Naive thymus-derived CD4-positive, alpha-beta T cell (primary cell): ENCODE measurements at regions not wholly inside any gene's neighbourhood (a gene's known extent, or its start where the extent isn't known, plus 50 kb on each side); places are given as distances from the start of the nearest gene placed in this dataset.

Experiments
- ATAC-seq: fragments of 150-1000 bp; cut with Tn5 transposase; 2 replicates; pipeline ENCODE4 v1.10.0; 2021; ENCODE audit warnings: mild to moderate bottlenecking, moderate library complexity
- CTCF ChIA-PET: fragments of 350-600 bp; sonication (Branson Sonifier 250); formaldehyde crosslinking; loops from one replicate; lab custom pipeline; 2021; ENCODE audit warnings: antibody characterized with exemption; lab: Charles Lee
- POLR2A ChIA-PET: fragments of 350-600 bp; sonication (Branson Sonifier 250); formaldehyde crosslinking; loops from one replicate; lab custom pipeline; 2021; ENCODE audit warnings: antibody characterized with exemption, inconsistent platforms; lab: Charles Lee
- DNase-seq, 9 donors: peaks; one replicate each; pipeline versions ENCODE4 v3.0.0 to v3.0.0-alpha.2; 2020 to 2022; ENCODE audit warnings: mixed read lengths in 1 of 9
- H3K27ac ChIP-seq: one replicate; pipeline ENCODE4 v1.7.0; 2013; ENCODE audit warnings: mild to moderate bottlenecking, low read depth, low read length, moderate library complexity
- H3K27me3 ChIP-seq, 2 donors: one replicate each; pipeline ENCODE4 v1.7.0; 2013; ENCODE audit warnings: low read length in 2 of 2, mild to moderate bottlenecking in 2 of 2, moderate library complexity in 2 of 2; ENCODE audit not compliant: control insufficient read depth in 2 of 2, insufficient read depth in 2 of 2
- H3K36me3 ChIP-seq, 3 experiments: 1 replicate in 2 of 3; 2 replicates in 1 of 3; pipeline ENCODE4 v1.7.0; 2013; ENCODE audit warnings: low read length in 3 of 3, mild to moderate bottlenecking in 3 of 3, moderate library complexity in 1 of 3; ENCODE audit not compliant: insufficient read depth in 3 of 3, control insufficient read depth in 2 of 3
- H3K4me1 ChIP-seq, 2 donors: one replicate each; pipeline ENCODE4 v1.7.0; 2013; ENCODE audit warnings: low read length in 2 of 2, mild to moderate bottlenecking in 2 of 2, moderate library complexity in 1 of 2; ENCODE audit not compliant: control insufficient read depth in 2 of 2, insufficient read depth in 2 of 2
- H3K4me3 ChIP-seq: 2 replicates; pipeline ENCODE4 v1.7.0; 2013; ENCODE audit warnings: mild to moderate bottlenecking, low read length
- H3K9me3 ChIP-seq, 3 experiments: 1 replicate in 2 of 3; 2 replicates in 1 of 3; pipeline ENCODE4 v1.7.0; 2013; ENCODE audit warnings: low read length in 3 of 3; ENCODE audit not compliant: control insufficient read depth in 2 of 3
- H3K27ac Mint-ChIP-seq, 9 donors: one replicate each; pipeline ENCODE4 v1.8.0; 2020 to 2022; ENCODE audit warnings: mixed read lengths in 9 of 9, mild to moderate bottlenecking in 8 of 9, moderate library complexity in 5 of 9, inconsistent platforms in 2 of 9
- H3K27me3 Mint-ChIP-seq, 5 donors: one replicate each; pipeline ENCODE4 v1.8.0; 2021 to 2022; ENCODE audit warnings: mixed read lengths in 5 of 5, mild to moderate bottlenecking in 1 of 5
- H3K36me3 Mint-ChIP-seq, 5 donors: one replicate each; pipeline ENCODE4 v1.8.0; 2020 to 2022; ENCODE audit warnings: mixed read lengths in 5 of 5, mild to moderate bottlenecking in 3 of 5, inconsistent platforms in 1 of 5
- H3K4me1 Mint-ChIP-seq, 7 donors: one replicate each; pipeline ENCODE4 v1.8.0; 2020 to 2022; ENCODE audit warnings: mixed read lengths in 7 of 7, mild to moderate bottlenecking in 3 of 7, inconsistent platforms in 1 of 7
- H3K4me3 Mint-ChIP-seq, 10 donors: one replicate each; pipeline ENCODE4 v1.8.0; 2020 to 2022; ENCODE audit warnings: mild to moderate bottlenecking in 10 of 10, mixed read lengths in 10 of 10, moderate library complexity in 6 of 10, inconsistent platforms in 2 of 10
- H3K9me3 Mint-ChIP-seq, 11 donors: one replicate each; pipeline ENCODE4 v1.8.0; 2020 to 2022; ENCODE audit warnings: mixed read lengths in 11 of 11, mild to moderate bottlenecking in 4 of 11, inconsistent platforms in 1 of 11, moderate library complexity in 1 of 11
- intact Hi-C, 2 donors: fragments of 100-400 bp; cut with micrococcal nuclease; formaldehyde crosslinking; loops; one replicate each; pipeline ENCODE4 v1.15.1; 2023

DNA sequence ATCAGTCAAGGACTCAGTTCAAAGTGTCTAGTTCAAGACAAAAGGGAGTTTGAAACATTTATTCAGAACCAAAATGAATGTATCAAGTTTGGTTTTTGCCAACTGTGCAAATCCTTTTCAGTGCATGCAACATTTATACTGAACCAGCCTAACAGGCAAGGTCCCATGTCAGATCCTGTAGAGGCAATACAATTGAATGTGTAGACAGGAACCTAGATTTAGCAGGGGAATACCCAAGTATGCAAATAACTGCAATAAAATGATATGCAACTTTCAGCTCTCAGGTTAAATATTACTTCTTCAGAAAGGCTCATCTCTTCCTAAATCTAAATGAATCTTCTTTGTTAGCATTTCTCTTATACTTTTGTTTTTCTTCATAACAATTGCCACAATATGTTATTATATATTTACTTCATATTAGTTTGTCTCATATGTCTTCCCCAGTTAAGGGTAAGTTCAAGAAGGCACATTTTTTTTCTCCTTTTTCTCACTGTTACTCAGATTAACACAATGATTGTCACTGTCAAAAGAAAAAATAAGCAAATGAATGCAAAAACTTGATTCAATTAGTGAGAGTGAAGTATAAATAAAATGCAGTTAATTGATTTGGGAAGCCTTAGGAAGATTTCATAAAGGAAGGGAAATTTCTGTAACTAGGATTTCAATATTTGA is 163.9 kb upstream of the RASA1 start:
- H3K27me3 Mint-ChIP-seq: no peaks in the 10 kb centered on the region
- intact Hi-C loops: no loop called here
- H3K36me3 Mint-ChIP-seq: peaks cover 0 to 5% (median 3%) of the 10 kb centered on the region in 5 donors
- no peak for DNase-seq
- H3K4me3 ChIP-seq: no peak overlapping the region
- H3K27me3 ChIP-seq: no peaks in the 10 kb centered on the region
- POLR2A ChIA-PET: no interaction called here
- no peaks in the 10 kb centered on the region for H3K36me3 ChIP-seq
- ATAC-seq: no peak
- H3K27ac ChIP-seq: no peak overlapping the region
- H3K4me3 Mint-ChIP-seq: no peak overlapping the region
- peaks cover 0 to 6% (median 0%) of the 10 kb centered on the region in 11 donors for H3K9me3 Mint-ChIP-seq
- no peaks in the 10 kb centered on the region for H3K9me3 ChIP-seq
- CTCF ChIA-PET: interaction anchor here (0.5 kb wide), 1 partner anchor 62 kb away, joined by 6 read pairs; no protein-coding TSS in a partner anchor
- no peak overlapping the region for H3K27ac Mint-ChIP-seq
- peaks cover 7 to 15% (median 9%) of the 10 kb centered on the region in 7 donors for H3K4me1 Mint-ChIP-seq
- H3K4me1 ChIP-seq: no peaks in the 10 kb centered on the region

DNA sequence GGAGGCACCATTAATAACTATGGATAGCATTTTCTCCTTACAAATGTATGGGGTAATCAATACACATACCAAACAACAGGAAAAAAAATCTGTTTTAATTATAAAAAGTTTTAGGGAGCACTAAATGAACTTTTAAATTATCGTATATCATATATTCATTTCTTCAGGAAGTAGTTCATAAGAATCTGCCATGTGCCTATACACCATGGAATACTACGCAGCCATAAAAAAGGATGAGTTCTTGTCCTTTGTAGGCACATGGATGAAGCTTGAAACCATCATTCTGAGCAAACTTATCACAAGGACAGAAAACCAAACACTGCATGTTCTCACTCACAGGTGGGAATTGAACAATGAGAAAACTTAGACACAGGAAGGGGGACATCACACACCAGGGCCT is 162.1 kb upstream of the RASA1 start:
- H3K4me3 ChIP-seq: no peak overlapping the region
- Mint-ChIP-seq H3K4me3 (no peak overlapping the region), H3K9me3 (peaks cover 0 to 6% (median 0%) of the 10 kb centered on the region in 11 donors), H3K27me3 (no peaks in the 10 kb centered on the region), H3K27ac (no peak overlapping the region), H3K36me3 (peaks cover 0 to 5% (median 3%) of the 10 kb centered on the region in 5 donors), H3K4me1 (peaks cover 1 to 15% (median 9%) of the 10 kb centered on the region in 7 donors)
- no peak for ATAC-seq
- no peak for DNase-seq
- no peaks in the 10 kb centered on the region for H3K27me3 ChIP-seq
- ChIA-PET POLR2A (no interaction called here), CTCF (no interaction called here)
- no peaks in the 10 kb centered on the region for H3K4me1 ChIP-seq
- H3K27ac ChIP-seq: no peak overlapping the region
- intact Hi-C loops: no loop called here
- no peaks in the 10 kb centered on the region for H3K9me3 ChIP-seq
- H3K36me3 ChIP-seq: no peaks in the 10 kb centered on the region

DNA sequence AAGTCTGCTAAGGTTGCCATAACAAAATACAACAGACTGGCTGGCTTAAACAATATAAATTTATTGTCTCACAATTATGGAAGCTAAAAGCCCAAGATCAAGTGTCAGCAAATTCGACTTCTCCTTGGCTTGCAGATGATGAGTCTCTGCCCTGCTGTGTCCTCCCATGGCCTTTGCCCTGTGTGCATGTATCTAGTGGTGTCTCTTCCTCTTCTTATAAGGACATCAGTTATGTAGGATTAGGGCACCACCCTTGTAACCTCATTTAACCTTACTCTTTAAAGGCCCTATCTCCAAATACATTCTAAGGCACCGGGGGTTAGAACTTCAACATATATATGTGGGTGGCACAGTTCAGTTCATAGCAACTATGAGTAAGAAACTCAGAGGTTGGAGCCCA is 157.9 kb upstream of the RASA1 start:
- Mint-ChIP-seq H3K27ac (no peak overlapping the region), H3K36me3 (peaks cover 0 to 5% (median 3%) of the 10 kb centered on the region in 5 donors), H3K9me3 (peaks cover 0 to 6% (median 0%) of the 10 kb centered on the region in 11 donors), H3K4me1 (peaks cover 0 to 11% (median 6%) of the 10 kb centered on the region in 7 donors), H3K27me3 (peaks cover 0 to 3% (median 0%) of the 10 kb centered on the region in 5 donors), H3K4me3 (no peak overlapping the region)
- Histone ChIP-seq H3K27me3 (no peaks in the 10 kb centered on the region), H3K4me3 (no peak overlapping the region), H3K36me3 (no peaks in the 10 kb centered on the region), H3K4me1 (no peaks in the 10 kb centered on the region), H3K9me3 (no peaks in the 10 kb centered on the region), H3K27ac (no peak overlapping the region)
- CTCF ChIA-PET: interaction anchor here (0.8 kb wide), 1 partner anchor 17 kb away, joined by 3 read pairs; no protein-coding TSS in a partner anchor
- DNase-seq: no peak
- intact Hi-C loops: no loop called here
- ATAC-seq: no peak
- POLR2A ChIA-PET: no interaction called here

DNA sequence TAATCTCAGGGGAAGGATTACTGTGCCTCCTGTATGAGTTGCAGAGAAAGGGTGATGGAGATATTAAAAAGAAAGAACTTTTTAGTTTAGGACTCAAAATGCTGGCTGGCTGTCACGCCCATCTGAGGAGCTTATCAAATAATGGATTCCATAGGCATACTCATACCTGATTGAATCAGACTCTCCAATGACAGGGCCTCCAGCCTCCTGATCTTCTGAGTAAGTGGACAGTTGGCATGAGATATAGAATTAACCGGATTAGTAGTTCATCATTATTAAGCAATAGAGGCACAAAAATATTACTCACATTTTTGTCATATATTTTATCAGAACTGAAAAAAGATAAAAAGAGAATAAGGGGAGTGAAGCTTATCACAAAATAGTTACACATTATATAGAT is 157.0 kb upstream of the RASA1 start:
- intact Hi-C loops: no loop called here
- Mint-ChIP-seq H3K36me3 (peaks cover 0 to under 1% (median 0%) of the 10 kb centered on the region in 5 donors), H3K9me3 (peaks cover 0 to under 1% (median 0%) of the 10 kb centered on the region in 11 donors), H3K27ac (no peak overlapping the region), H3K27me3 (peaks cover 0 to 3% (median 0%) of the 10 kb centered on the region in 5 donors), H3K4me3 (no peak overlapping the region), H3K4me1 (peaks cover 0 to 11% (median 6%) of the 10 kb centered on the region in 7 donors)
- ChIA-PET POLR2A (interaction anchor here (1.3 kb wide), 1 partner anchor 9 kb away, joined by 4 read pairs; no protein-coding TSS in a partner anchor), CTCF (interaction anchor here (0.8 kb wide), 1 partner anchor 16 kb away, joined by 3 read pairs; no protein-coding TSS in a partner anchor)
- no peak for ATAC-seq
- H3K9me3 ChIP-seq: no peaks in the 10 kb centered on the region
- no peaks in the 10 kb centered on the region for H3K27me3 ChIP-seq
- DNase-seq: no peak
- H3K4me1 ChIP-seq: no peaks in the 10 kb centered on the region
- no peak overlapping the region for H3K4me3 ChIP-seq
- H3K27ac ChIP-seq: no peak overlapping the region
- H3K36me3 ChIP-seq: no peaks in the 10 kb centered on the region

DNA sequence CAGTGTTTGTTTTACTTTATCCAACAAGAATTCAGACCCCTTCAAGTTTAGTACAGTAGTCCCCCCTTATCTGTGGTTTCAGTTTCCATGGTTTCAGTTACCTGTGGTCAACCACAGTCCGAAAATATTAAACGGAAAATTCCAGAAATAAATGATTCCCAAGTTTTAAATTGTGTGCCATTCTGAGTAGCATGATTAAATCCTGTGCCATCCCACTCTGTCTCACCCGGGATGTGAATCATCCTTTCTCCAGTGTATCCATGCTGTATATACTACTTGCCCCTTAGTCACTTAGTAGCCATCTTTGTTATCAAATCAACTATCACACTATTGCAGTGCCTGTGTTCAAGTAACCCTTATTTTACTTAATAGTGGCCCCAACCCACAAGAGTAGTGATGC is 153.8 kb upstream of the RASA1 start:
- H3K36me3 Mint-ChIP-seq: no peaks in the 10 kb centered on the region
- DNase-seq: no peak
- Histone ChIP-seq H3K27me3 (no peaks in the 10 kb centered on the region), H3K4me1 (no peaks in the 10 kb centered on the region), H3K4me3 (no peak overlapping the region), H3K36me3 (no peaks in the 10 kb centered on the region), H3K27ac (no peak overlapping the region), H3K9me3 (no peaks in the 10 kb centered on the region)
- H3K9me3 Mint-ChIP-seq: peaks cover 0 to 3% (median 0%) of the 10 kb centered on the region in 11 donors
- CTCF ChIA-PET: no interaction called here
- no peak for ATAC-seq
- H3K27ac Mint-ChIP-seq: no peak overlapping the region
- no peak overlapping the region for H3K4me3 Mint-ChIP-seq
- H3K4me1 Mint-ChIP-seq: peaks cover 5 to 11% (median 9%) of the 10 kb centered on the region in 7 donors
- POLR2A ChIA-PET: no interaction called here
- intact Hi-C loops: no loop called here
- peaks cover 0 to 3% (median 0%) of the 10 kb centered on the region in 5 donors for H3K27me3 Mint-ChIP-seq

DNA sequence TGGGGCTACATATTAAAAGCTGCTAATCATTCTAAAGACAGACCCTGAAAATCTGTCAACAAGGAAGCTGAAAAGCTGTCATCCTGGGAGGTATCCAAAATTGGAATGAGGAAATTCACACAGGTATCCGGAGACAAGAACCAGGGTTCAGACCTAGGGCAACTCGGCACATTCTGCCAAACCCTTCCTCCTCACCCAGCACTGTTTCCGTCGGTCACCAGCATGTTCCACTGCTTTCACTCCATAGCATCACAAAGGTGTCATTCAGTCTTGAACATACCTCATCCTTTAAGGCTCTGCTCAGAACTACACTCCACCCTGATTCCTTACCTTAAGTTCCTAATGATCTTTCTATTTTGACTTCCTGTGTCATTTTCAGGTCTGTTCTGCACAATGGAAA is 153.1 kb upstream of the RASA1 start:
- H3K4me3 Mint-ChIP-seq: no peak overlapping the region
- peaks cover 0 to 3% (median 0%) of the 10 kb centered on the region in 5 donors for H3K27me3 Mint-ChIP-seq
- ChIA-PET CTCF (no interaction called here), POLR2A (no interaction called here)
- H3K9me3 Mint-ChIP-seq: peaks cover 0 to 3% (median 0%) of the 10 kb centered on the region in 11 donors
- H3K27ac Mint-ChIP-seq: no peak overlapping the region
- H3K4me3 ChIP-seq: no peak overlapping the region
- no peaks in the 10 kb centered on the region for H3K36me3 Mint-ChIP-seq
- H3K4me1 Mint-ChIP-seq: peaks cover 6 to 18% (median 16%) of the 10 kb centered on the region in 7 donors
- intact Hi-C loops: no loop called here
- H3K4me1 ChIP-seq: peaks cover 0 to 2% of the 10 kb centered on the region in 2 donors
- no peaks in the 10 kb centered on the region for H3K9me3 ChIP-seq
- no peaks in the 10 kb centered on the region for H3K27me3 ChIP-seq
- ATAC-seq (no peak), DNase-seq (no peak)
- H3K36me3 ChIP-seq: no peaks in the 10 kb centered on the region
- H3K27ac ChIP-seq: no peak overlapping the region
